SK-N-SH treated with all-trans-retinoic acid at 6 μM for 48 hours (cell line): ENCODE measurements at regions not wholly inside any gene's neighbourhood (a gene's known extent, or its start where the extent isn't known, plus 50 kb on each side); places are given as distances from the start of the nearest gene placed in this dataset.

Experiments used
- BACH2 ChIP-seq: fragments of 250-450 bp; sonication (Bioruptor Pico); IDR thresholded peaks from 2 replicates; pipeline ENCODE4 v1.9.0; 2021; ENCODE audit warnings: mild to moderate bottlenecking, borderline replicate concordance
- CSRNP3 ChIP-seq: fragments of 250-450 bp; sonication (Bioruptor Pico); IDR thresholded peaks from 2 replicates; pipeline ENCODE4 v1.5.1; 2021; ENCODE audit warnings: mild to moderate bottlenecking, moderate library complexity
- ESRRG ChIP-seq: fragments of 250-450 bp; sonication (Bioruptor Pico); IDR thresholded peaks from 2 replicates; pipeline ENCODE4 v1.6.1; 2021; ENCODE audit warnings: mild to moderate bottlenecking
- GLIS3 ChIP-seq: fragments of 250-450 bp; sonication (Bioruptor Pico); IDR thresholded peaks from 2 replicates; pipeline ENCODE4 v1.5.0; 2020; ENCODE audit warnings: mild to moderate bottlenecking, moderate library complexity
- RARB ChIP-seq: fragments of 250-450 bp; sonication (Bioruptor Pico); IDR thresholded peaks from 2 replicates; pipeline ENCODE4 v1.8.0; 2021; ENCODE audit warnings: mild to moderate bottlenecking, moderate library complexity
- TCF4 ChIP-seq: fragments of 250-450 bp; sonication (Bioruptor Pico); IDR thresholded peaks from 2 replicates; pipeline ENCODE4 v1.8.0; 2021; ENCODE audit warnings: mild to moderate bottlenecking, moderate library complexity, borderline replicate concordance
- ZFP30 ChIP-seq: fragments of 450-650 bp; formaldehyde crosslinking; IDR thresholded peaks from 2 replicates; pipeline ENCODE4 v1.5.0; 2022; ENCODE audit warnings: mild to moderate bottlenecking, moderate library complexity
- ZNF70 ChIP-seq: fragments of 450-650 bp; formaldehyde crosslinking; IDR thresholded peaks from 2 replicates; pipeline ENCODE4 v1.5.0; 2020; ENCODE audit warnings: mild to moderate bottlenecking, moderate library complexity
- ZNF8 ChIP-seq: fragments of 450-650 bp; formaldehyde crosslinking; IDR thresholded peaks from 2 replicates; pipeline ENCODE4 v1.5.0; 2020; ENCODE audit warnings: mild to moderate bottlenecking, moderate library complexity
- TF ChIP-seq, protein P1 (sequence below): fragments of 250-450 bp; sonication (Bioruptor Pico); IDR thresholded peaks from 2 replicates; pipeline ENCODE4 v1.8.0; 2020; ENCODE audit warnings: mild to moderate bottlenecking, moderate library complexity, borderline replicate concordance
- TF ChIP-seq, protein P2 (sequence below): fragments of 250-450 bp; sonication (Bioruptor Pico); IDR thresholded peaks from 2 replicates; pipeline ENCODE4 v1.5.1; 2020; ENCODE audit warnings: low read depth, mild to moderate bottlenecking, moderate library complexity
- TF ChIP-seq, protein P3 (sequence below): fragments of 250-450 bp; sonication (Bioruptor Pico); IDR thresholded peaks from 2 replicates; pipeline ENCODE4 v1.8.0; 2021; ENCODE audit warnings: low read depth, mild to moderate bottlenecking, moderate library complexity, borderline replicate concordance

DNA sequence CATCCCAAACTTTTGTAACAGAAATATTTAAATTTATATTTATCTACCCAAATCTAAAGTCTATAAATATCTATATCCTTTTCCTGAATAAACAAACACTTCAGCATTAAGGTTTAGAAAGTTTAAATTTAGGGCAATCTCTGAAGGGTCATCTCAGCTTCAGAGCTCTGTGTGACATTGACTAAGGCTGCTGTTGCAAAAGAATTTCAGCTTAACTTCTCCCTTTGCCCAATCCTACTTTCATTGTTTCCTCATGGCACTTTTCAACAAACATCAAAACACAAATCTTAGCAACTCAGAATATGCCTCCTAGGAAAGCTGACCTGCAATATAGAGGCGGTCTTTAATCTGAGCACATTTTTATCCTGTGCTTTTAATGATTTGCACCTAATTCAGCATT lies 79.7 kb upstream of the BANK1 start:
- TF ChIP-seq RARB (CRISPR knock-in tag) (no peak), ZNF70 (CRISPR knock-in tag) (no peak), BACH2 (CRISPR knock-in tag) (no peak), CSRNP3 (CRISPR knock-in tag) (no peak), ZFP30 (CRISPR knock-in tag) (no peak), ZNF8 (CRISPR knock-in tag) (no peak), GLIS3 (CRISPR knock-in tag) (no peak), ESRRG (CRISPR knock-in tag) (no peak), TCF4 (CRISPR knock-in tag) (no peak)
- TF ChIP-seq, protein P1, sequence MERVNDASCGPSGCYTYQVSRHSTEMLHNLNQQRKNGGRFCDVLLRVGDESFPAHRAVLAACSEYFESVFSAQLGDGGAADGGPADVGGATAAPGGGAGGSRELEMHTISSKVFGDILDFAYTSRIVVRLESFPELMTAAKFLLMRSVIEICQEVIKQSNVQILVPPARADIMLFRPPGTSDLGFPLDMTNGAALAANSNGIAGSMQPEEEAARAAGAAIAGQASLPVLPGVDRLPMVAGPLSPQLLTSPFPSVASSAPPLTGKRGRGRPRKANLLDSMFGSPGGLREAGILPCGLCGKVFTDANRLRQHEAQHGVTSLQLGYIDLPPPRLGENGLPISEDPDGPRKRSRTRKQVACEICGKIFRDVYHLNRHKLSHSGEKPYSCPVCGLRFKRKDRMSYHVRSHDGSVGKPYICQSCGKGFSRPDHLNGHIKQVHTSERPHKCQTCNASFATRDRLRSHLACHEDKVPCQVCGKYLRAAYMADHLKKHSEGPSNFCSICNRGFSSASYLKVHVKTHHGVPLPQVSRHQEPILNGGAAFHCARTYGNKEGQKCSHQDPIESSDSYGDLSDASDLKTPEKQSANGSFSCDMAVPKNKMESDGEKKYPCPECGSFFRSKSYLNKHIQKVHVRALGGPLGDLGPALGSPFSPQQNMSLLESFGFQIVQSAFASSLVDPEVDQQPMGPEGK (CRISPR knock-in tag) = no peak
- TF ChIP-seq, protein P2, sequence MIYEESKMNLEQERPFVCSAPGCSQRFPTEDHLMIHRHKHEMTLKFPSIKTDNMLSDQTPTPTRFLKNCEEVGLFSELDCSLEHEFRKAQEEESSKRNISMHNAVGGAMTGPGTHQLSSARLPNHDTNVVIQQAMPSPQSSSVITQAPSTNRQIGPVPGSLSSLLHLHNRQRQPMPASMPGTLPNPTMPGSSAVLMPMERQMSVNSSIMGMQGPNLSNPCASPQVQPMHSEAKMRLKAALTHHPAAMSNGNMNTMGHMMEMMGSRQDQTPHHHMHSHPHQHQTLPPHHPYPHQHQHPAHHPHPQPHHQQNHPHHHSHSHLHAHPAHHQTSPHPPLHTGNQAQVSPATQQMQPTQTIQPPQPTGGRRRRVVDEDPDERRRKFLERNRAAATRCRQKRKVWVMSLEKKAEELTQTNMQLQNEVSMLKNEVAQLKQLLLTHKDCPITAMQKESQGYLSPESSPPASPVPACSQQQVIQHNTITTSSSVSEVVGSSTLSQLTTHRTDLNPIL = no peak
- TF ChIP-seq, protein P3, sequence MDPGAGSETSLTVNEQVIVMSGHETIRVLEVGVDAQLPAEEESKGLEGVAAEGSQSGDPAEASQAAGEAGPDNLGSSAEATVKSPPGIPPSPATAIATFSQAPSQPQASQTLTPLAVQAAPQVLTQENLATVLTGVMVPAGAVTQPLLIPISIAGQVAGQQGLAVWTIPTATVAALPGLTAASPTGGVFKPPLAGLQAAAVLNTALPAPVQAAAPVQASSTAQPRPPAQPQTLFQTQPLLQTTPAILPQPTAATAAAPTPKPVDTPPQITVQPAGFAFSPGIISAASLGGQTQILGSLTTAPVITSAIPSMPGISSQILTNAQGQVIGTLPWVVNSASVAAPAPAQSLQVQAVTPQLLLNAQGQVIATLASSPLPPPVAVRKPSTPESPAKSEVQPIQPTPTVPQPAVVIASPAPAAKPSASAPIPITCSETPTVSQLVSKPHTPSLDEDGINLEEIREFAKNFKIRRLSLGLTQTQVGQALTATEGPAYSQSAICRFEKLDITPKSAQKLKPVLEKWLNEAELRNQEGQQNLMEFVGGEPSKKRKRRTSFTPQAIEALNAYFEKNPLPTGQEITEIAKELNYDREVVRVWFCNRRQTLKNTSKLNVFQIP (CRISPR knock-in tag) = no peak
